GM12874 (cell line): ENCODE measurements at regions not wholly inside any gene's neighbourhood (a gene's known extent, or its start where the extent isn't known, plus 50 kb on each side); places are given as distances from the start of the nearest gene placed in this dataset.

Experiments used
- CTCF ChIP-seq: IDR thresholded peaks from 2 replicates; pipeline ENCODE4 v1.5.1; 2011; ENCODE audit warnings: low read depth, mild to moderate bottlenecking, control low read depth, low read length, moderate library complexity; ENCODE audit not compliant: insufficient read depth

GRCh38 chr2:121087117-121087516 is 197.9 kb downstream of the TFCP2L1 start:
- TF ChIP-seq CTCF = no peak

- no peak for TF ChIP-seq CTCF
Observed at GRCh38 chr2:121088251-121089165, 196.5 kb downstream of the TFCP2L1 start.

- TF ChIP-seq CTCF = no peak
Observed at GRCh38 chr2:121089166-121089510, 195.9 kb downstream of the TFCP2L1 start.

GRCh38 chr2:121090088-121090715 is 194.8 kb downstream of the TFCP2L1 start:
- no peak for TF ChIP-seq CTCF

- no peak for TF ChIP-seq CTCF
Observed at GRCh38 chr2:121092095-121092494, 192.9 kb downstream of the TFCP2L1 start.

- TF ChIP-seq CTCF = no peak
Observed at GRCh38 chr2:121093692-121094091, 191.3 kb downstream of the TFCP2L1 start.

- no peak for TF ChIP-seq CTCF
Observed at GRCh38 chr2:121094101-121094500, 190.9 kb downstream of the TFCP2L1 start.
